GM12872 (cell line): ENCODE measurements at regions not wholly inside any gene's neighbourhood (a gene's known extent, or its start where the extent isn't known, plus 50 kb on each side); places are given as distances from the start of the nearest gene placed in this dataset.

Experiments
- CTCF ChIP-seq: IDR thresholded peaks from 3 replicates; pipeline ENCODE4 v1.5.1; 2011; ENCODE audit warnings: low read depth, mild to moderate bottlenecking, low read length, moderate library complexity; ENCODE audit not compliant: insufficient read depth

- no peak for TF ChIP-seq CTCF
Measured at GRCh38 chr3:20931834-20932233, 745.8 kb upstream of the SGO1 start.

- no peak for TF ChIP-seq CTCF
Measured at GRCh38 chr3:20930034-20930433, 744.0 kb upstream of the SGO1 start.

- no peak for TF ChIP-seq CTCF
Measured at GRCh38 chr3:20924646-20925385, 738.8 kb upstream of the SGO1 start.

- TF ChIP-seq CTCF = no peak
Measured at GRCh38 chr3:20916951-20917606, 731.1 kb upstream of the SGO1 start.

- TF ChIP-seq CTCF = no peak
Measured at GRCh38 chr3:20914310-20914709, 728.3 kb upstream of the SGO1 start.

- TF ChIP-seq CTCF = no peak
Measured at GRCh38 chr3:20912406-20912805, 726.4 kb upstream of the SGO1 start.

GRCh38 chr3:20909511-20909910, 723.5 kb upstream of the SGO1 start:
- TF ChIP-seq CTCF = no peak
